WTC11 (cell line): ENCODE measurements at regions not wholly inside any gene's neighbourhood (a gene's known extent, or its start where the extent isn't known, plus 50 kb on each side); places are given as distances from the start of the nearest gene placed in this dataset.

Experiments used
- ATF3 ChIP-seq: sonication (generic); formaldehyde crosslinking; conservative IDR thresholded peaks from 2 replicates; pipeline ENCODE4 v1.8.1; 2022; ENCODE audit warnings: mild to moderate bottlenecking, missing genetic modification reagents
- CREB1 ChIP-seq: sonication (generic); formaldehyde crosslinking; IDR thresholded peaks from 2 replicates; pipeline ENCODE4 v1.8.0; 2023; ENCODE audit warnings: mild to moderate bottlenecking, missing genetic modification reagents
- CTCF ChIP-seq: fragments of 200-600 bp; IDR thresholded peaks from 2 replicates; pipeline ENCODE4 v1.8.0; 2022; ENCODE audit warnings: antibody characterized with exemption
- HMGXB4 ChIP-seq: sonication (generic); formaldehyde crosslinking; IDR thresholded peaks from 2 replicates; pipeline ENCODE4 v1.8.1; 2023; ENCODE audit warnings: mild to moderate bottlenecking, moderate library complexity, missing genetic modification reagents
- KAT7 ChIP-seq: sonication (generic); formaldehyde crosslinking; IDR thresholded peaks from 2 replicates; pipeline ENCODE4 v1.8.1; 2023; ENCODE audit warnings: missing genetic modification reagents, mild to moderate bottlenecking, borderline replicate concordance
- MLX ChIP-seq: sonication (generic); formaldehyde crosslinking; IDR thresholded peaks from 2 replicates; pipeline ENCODE4 v1.8.1; 2023; ENCODE audit warnings: mild to moderate bottlenecking, missing genetic modification reagents, moderate library complexity
- NFYB ChIP-seq: sonication (generic); formaldehyde crosslinking; conservative IDR thresholded peaks from 2 replicates; pipeline ENCODE4 v1.8.0; 2022; ENCODE audit warnings: low read depth, missing genetic modification reagents
- NR1H2 ChIP-seq: sonication (generic); formaldehyde crosslinking; IDR thresholded peaks from 2 replicates; pipeline ENCODE4 v1.9.0; 2021; ENCODE audit warnings: mild to moderate bottlenecking, moderate library complexity, missing genetic modification reagents
- RORB ChIP-seq: fragments of 250-450 bp; sonication (Bioruptor Pico); IDR thresholded peaks from 2 replicates; pipeline ENCODE4 v1.9.0; 2021; ENCODE audit warnings: mild to moderate bottlenecking
- SMAD3 ChIP-seq: sonication (generic); formaldehyde crosslinking; IDR thresholded peaks from 2 replicates; pipeline ENCODE4 v1.8.0; 2022; ENCODE audit warnings: missing genetic modification reagents, mild to moderate bottlenecking, borderline replicate concordance
- USF1 ChIP-seq: sonication (generic); formaldehyde crosslinking; IDR thresholded peaks from 2 replicates; pipeline ENCODE4 v1.8.0; 2022; ENCODE audit warnings: mild to moderate bottlenecking, missing genetic modification reagents
- USF2 ChIP-seq: sonication (generic); formaldehyde crosslinking; IDR thresholded peaks from 2 replicates; pipeline ENCODE4 v1.8.1; 2023; ENCODE audit warnings: mild to moderate bottlenecking, missing genetic modification reagents, moderate library complexity
- ZNF232 ChIP-seq: sonication (generic); formaldehyde crosslinking; IDR thresholded peaks from 2 replicates; pipeline ENCODE4 v1.8.0; 2022; ENCODE audit warnings: mild to moderate bottlenecking, missing genetic modification reagents
- ZNF423 ChIP-seq: fragments of 250-450 bp; sonication (Bioruptor Pico); IDR thresholded peaks from 2 replicates; pipeline ENCODE4 v2.1.2; 2022; ENCODE audit warnings: mild to moderate bottlenecking, moderate library complexity

- TF ChIP-seq CTCF: no peak
- no peak for TF ChIP-seq KAT7 (CRISPR knock-in tag)
- no peak for TF ChIP-seq ZNF232 (CRISPR knock-in tag)
- no peak for TF ChIP-seq USF1 (CRISPR knock-in tag)
- no peak for TF ChIP-seq USF2 (CRISPR knock-in tag)
- TF ChIP-seq NFYB (CRISPR knock-in tag): no peak
- TF ChIP-seq SMAD3 (CRISPR knock-in tag): no peak
- no peak for TF ChIP-seq HMGXB4 (CRISPR knock-in tag)
- no peak for TF ChIP-seq MLX (CRISPR knock-in tag)
- TF ChIP-seq ATF3: no peak
- TF ChIP-seq RORB (CRISPR knock-in tag): no peak
- peak; percentile 85 for TF ChIP-seq ZNF423 (CRISPR knock-in tag)
- no peak for TF ChIP-seq NR1H2 (CRISPR knock-in tag)
- TF ChIP-seq CREB1 (CRISPR knock-in tag): no peak
Observed at GRCh38 chr2:41949091-41949882, 98.5 kb upstream of the PKDCC start.
